ENCODE measurements at regions not wholly inside any gene's neighbourhood (a gene's known extent, or its start where the extent isn't known, plus 50 kb on each side); places are given as distances from the start of the nearest gene placed in this dataset.

- no peaks in the 10 kb centered on the region for H3K9me3 ChIP-seq (ENCODE audit: control insufficient read depth in 1 of 2, low read length in 2 of 2)
- H3K4me3 ChIP-seq (ENCODE audit: low read length in 2 of 2) = no peak overlapping the region
- H3K27me3 ChIP-seq (ENCODE audit: insufficient read depth, low read length) = no peaks in the 10 kb centered on the region
- Mint-ChIP-seq H3K27me3 (no peaks in the 10 kb centered on the region), H3K36me3 (no peaks in the 10 kb centered on the region), H3K4me3 (no peak overlapping the region), H3K27ac (no peak overlapping the region), H3K4me1 (no peaks in the 10 kb centered on the region), H3K9me3 (peaks cover 0 to 5% (median 3%) of the 10 kb centered on the region in 8 donors)
- H3K36me3 ChIP-seq (ENCODE audit: insufficient read depth, low read length) = no peaks in the 10 kb centered on the region
- no peaks in the 10 kb centered on the region for H3K4me1 ChIP-seq (ENCODE audit: insufficient read depth, low read length)
- DNase-seq = no peak
- no peak overlapping the region for H3K27ac ChIP-seq (ENCODE audit: low read depth, low read length)
- POLR2A ChIA-PET (ENCODE audit: partially characterized antibody) = no interaction called here
- CTCF ChIA-PET (ENCODE audit: partially characterized antibody) = no interaction called here
- intact Hi-C loops (cut with micrococcal nuclease) = no loop called here
Observed at GRCh38 chr13:107843281-107843680, 372.1 kb downstream of the LIG4 start.

- Mint-ChIP-seq H3K27ac (no peak overlapping the region), H3K36me3 (no peaks in the 10 kb centered on the region), H3K4me1 (no peaks in the 10 kb centered on the region), H3K27me3 (no peaks in the 10 kb centered on the region), H3K4me3 (no peak overlapping the region), H3K9me3 (peaks cover 0 to 5% (median 3%) of the 10 kb centered on the region in 8 donors)
- POLR2A ChIA-PET (ENCODE audit: partially characterized antibody) = no interaction called here
- Histone ChIP-seq H3K36me3 (ENCODE audit: insufficient read depth, low read length) (no peaks in the 10 kb centered on the region), H3K4me1 (ENCODE audit: insufficient read depth, low read length) (no peaks in the 10 kb centered on the region), H3K27ac (ENCODE audit: low read depth, low read length) (no peak overlapping the region), H3K4me3 (ENCODE audit: low read length in 2 of 2) (no peak overlapping the region), H3K27me3 (ENCODE audit: insufficient read depth, low read length) (no peaks in the 10 kb centered on the region), H3K9me3 (ENCODE audit: control insufficient read depth in 1 of 2, low read length in 2 of 2) (no peaks in the 10 kb centered on the region)
- CTCF ChIA-PET (ENCODE audit: partially characterized antibody) = no interaction called here
- no peak for DNase-seq
- intact Hi-C loops (cut with micrococcal nuclease) = no loop called here
Observed at GRCh38 chr13:107842562-107843180, 372.7 kb downstream of the LIG4 start.

- H3K4me3 ChIP-seq (ENCODE audit: low read length in 2 of 2) = no peak overlapping the region
- no peaks in the 10 kb centered on the region for H3K27me3 Mint-ChIP-seq
- no peaks in the 10 kb centered on the region for H3K36me3 ChIP-seq (ENCODE audit: insufficient read depth, low read length)
- no peaks in the 10 kb centered on the region for H3K4me1 ChIP-seq (ENCODE audit: insufficient read depth, low read length)
- intact Hi-C loops (cut with micrococcal nuclease) = no loop called here
- ChIA-PET POLR2A (ENCODE audit: partially characterized antibody) (no interaction called here), CTCF (ENCODE audit: partially characterized antibody) (no interaction called here)
- no peaks in the 10 kb centered on the region for H3K36me3 Mint-ChIP-seq
- no peak overlapping the region for H3K4me3 Mint-ChIP-seq
- no peak overlapping the region for H3K27ac ChIP-seq (ENCODE audit: low read depth, low read length)
- H3K9me3 Mint-ChIP-seq = peaks cover 0 to 8% (median 1%) of the 10 kb centered on the region in 8 donors
- H3K4me1 Mint-ChIP-seq = no peaks in the 10 kb centered on the region
- H3K9me3 ChIP-seq (ENCODE audit: control insufficient read depth in 1 of 2, low read length in 2 of 2) = no peaks in the 10 kb centered on the region
- no peaks in the 10 kb centered on the region for H3K27me3 ChIP-seq (ENCODE audit: insufficient read depth, low read length)
- no peak for DNase-seq
- no peak overlapping the region for H3K27ac Mint-ChIP-seq
Observed at GRCh38 chr13:107838588-107839161, 376.7 kb downstream of the LIG4 start.

GRCh38 chr13:107836685-107837084 lies 378.7 kb downstream of the LIG4 start:
- Mint-ChIP-seq H3K27me3 (no peaks in the 10 kb centered on the region), H3K4me3 (no peak overlapping the region), H3K9me3 (peaks cover 0 to 8% (median 3%) of the 10 kb centered on the region in 8 donors), H3K27ac (no peak overlapping the region), H3K36me3 (no peaks in the 10 kb centered on the region), H3K4me1 (no peaks in the 10 kb centered on the region)
- Histone ChIP-seq H3K4me1 (ENCODE audit: insufficient read depth, low read length) (no peaks in the 10 kb centered on the region), H3K36me3 (ENCODE audit: insufficient read depth, low read length) (no peaks in the 10 kb centered on the region), H3K27ac (ENCODE audit: low read depth, low read length) (no peak overlapping the region), H3K4me3 (ENCODE audit: low read length in 2 of 2) (no peak overlapping the region), H3K9me3 (ENCODE audit: control insufficient read depth in 1 of 2, low read length in 2 of 2) (no peaks in the 10 kb centered on the region), H3K27me3 (ENCODE audit: insufficient read depth, low read length) (no peaks in the 10 kb centered on the region)
- intact Hi-C loops (cut with micrococcal nuclease) = no loop called here
- CTCF ChIA-PET (ENCODE audit: partially characterized antibody) = no interaction called here
- no peak for DNase-seq
- POLR2A ChIA-PET (ENCODE audit: partially characterized antibody) = no interaction called here

- Histone ChIP-seq H3K4me3 (ENCODE audit: low read length in 2 of 2) (no peak overlapping the region), H3K36me3 (ENCODE audit: insufficient read depth, low read length) (no peaks in the 10 kb centered on the region), H3K27ac (ENCODE audit: low read depth, low read length) (no peak overlapping the region), H3K4me1 (ENCODE audit: insufficient read depth, low read length) (no peaks in the 10 kb centered on the region), H3K9me3 (ENCODE audit: control insufficient read depth in 1 of 2, low read length in 2 of 2) (no peaks in the 10 kb centered on the region), H3K27me3 (ENCODE audit: insufficient read depth, low read length) (no peaks in the 10 kb centered on the region)
- ChIA-PET POLR2A (ENCODE audit: partially characterized antibody) (no interaction called here), CTCF (ENCODE audit: partially characterized antibody) (no interaction called here)
- Mint-ChIP-seq H3K27me3 (no peaks in the 10 kb centered on the region), H3K27ac (peak overlapping the region in 1 of 7 donors; percentile 47), H3K4me1 (no peaks in the 10 kb centered on the region), H3K36me3 (no peaks in the 10 kb centered on the region), H3K9me3 (peaks cover 0 to 8% (median 3%) of the 10 kb centered on the region in 8 donors), H3K4me3 (no peak overlapping the region)
- intact Hi-C loops (cut with micrococcal nuclease) = no loop called here
- no peak for DNase-seq
Observed at GRCh38 chr13:107835339-107836018, 379.9 kb downstream of the LIG4 start.

- H3K4me1 ChIP-seq (ENCODE audit: insufficient read depth, low read length) = no peaks in the 10 kb centered on the region
- CTCF ChIA-PET (ENCODE audit: partially characterized antibody) = no interaction called here
- Mint-ChIP-seq H3K27me3 (no peaks in the 10 kb centered on the region), H3K4me3 (no peak overlapping the region), H3K36me3 (no peaks in the 10 kb centered on the region), H3K9me3 (peaks cover 0 to 10% (median 3%) of the 10 kb centered on the region in 8 donors), H3K27ac (no peak overlapping the region), H3K4me1 (no peaks in the 10 kb centered on the region)
- H3K9me3 ChIP-seq (ENCODE audit: control insufficient read depth in 1 of 2, low read length in 2 of 2) = no peaks in the 10 kb centered on the region
- no peak overlapping the region for H3K27ac ChIP-seq (ENCODE audit: low read depth, low read length)
- H3K4me3 ChIP-seq (ENCODE audit: low read length in 2 of 2) = no peak overlapping the region
- no peaks in the 10 kb centered on the region for H3K36me3 ChIP-seq (ENCODE audit: insufficient read depth, low read length)
- intact Hi-C loops (cut with micrococcal nuclease) = no loop called here
- POLR2A ChIA-PET (ENCODE audit: partially characterized antibody) = no interaction called here
- H3K27me3 ChIP-seq (ENCODE audit: insufficient read depth, low read length) = no peaks in the 10 kb centered on the region
- DNase-seq = no peak
Observed at GRCh38 chr13:107834717-107835116, 380.6 kb downstream of the LIG4 start.

GRCh38 chr13:107834281-107834680 lies 381.1 kb downstream of the LIG4 start:
- no peaks in the 10 kb centered on the region for H3K27me3 ChIP-seq (ENCODE audit: insufficient read depth, low read length)
- no peak overlapping the region for H3K27ac Mint-ChIP-seq
- peaks cover 0 to 10% (median 3%) of the 10 kb centered on the region in 8 donors for H3K9me3 Mint-ChIP-seq
- no peak overlapping the region for H3K27ac ChIP-seq (ENCODE audit: low read depth, low read length)
- H3K4me3 ChIP-seq (ENCODE audit: low read length in 2 of 2) = no peak overlapping the region
- no peaks in the 10 kb centered on the region for H3K27me3 Mint-ChIP-seq
- no peaks in the 10 kb centered on the region for H3K4me1 ChIP-seq (ENCODE audit: insufficient read depth, low read length)
- H3K4me3 Mint-ChIP-seq = no peak overlapping the region
- ChIA-PET CTCF (ENCODE audit: partially characterized antibody) (no interaction called here), POLR2A (ENCODE audit: partially characterized antibody) (no interaction called here)
- DNase-seq = no peak
- no peaks in the 10 kb centered on the region for H3K4me1 Mint-ChIP-seq
- H3K9me3 ChIP-seq (ENCODE audit: control insufficient read depth in 1 of 2, low read length in 2 of 2) = no peaks in the 10 kb centered on the region
- intact Hi-C loops (cut with micrococcal nuclease) = no loop called here
- no peaks in the 10 kb centered on the region for H3K36me3 ChIP-seq (ENCODE audit: insufficient read depth, low read length)
- H3K36me3 Mint-ChIP-seq = no peaks in the 10 kb centered on the region

Measured in CD4-positive, alpha-beta memory T cell (primary cell).